Activated gamma-delta T cell treated with anti-CD3 and anti-CD28 coated beads, Interleukin-2, amount 50 U/mL, for 16 hours (primary cell): ENCODE measurements at regions not wholly inside any gene's neighbourhood (a gene's known extent, or its start where the extent isn't known, plus 50 kb on each side); places are given as distances from the start of the nearest gene placed in this dataset.
A peak's percentile ranks its signal among the peaks of the same experiment; 100 is the strongest.
"Not testable (repeated sequence)": the region's sequence is repeated elsewhere in the genome, so short reads cannot be mapped to it uniquely, and the experiment has no call there.

Experiments used
- DNase-seq: peaks from one replicate; pipeline ENCODE4 v3.0.0-alpha.2; 2020; ENCODE audit warnings: low read depth

DNA sequence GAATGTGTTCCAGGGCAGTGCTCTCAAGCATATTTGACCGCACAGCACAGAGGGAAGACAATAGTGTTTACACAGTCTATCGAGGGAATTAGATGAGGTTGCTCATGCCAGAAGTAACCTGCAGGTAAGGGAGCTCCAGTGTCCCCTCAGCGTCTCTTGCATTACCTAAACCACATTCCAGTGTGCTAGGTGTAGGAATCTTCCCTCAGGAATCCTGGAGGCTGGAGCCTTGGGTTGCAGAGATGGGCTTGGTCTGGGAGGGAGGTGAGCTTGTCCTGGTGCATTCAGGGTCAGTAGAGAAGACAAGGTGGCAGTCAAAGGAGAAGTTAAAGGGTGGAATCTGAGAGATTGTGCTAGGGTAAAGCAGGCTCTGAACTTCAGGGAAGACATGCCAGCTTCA lies 56.3 kb downstream of the SOX14 start:
- no peak for DNase-seq

DNA sequence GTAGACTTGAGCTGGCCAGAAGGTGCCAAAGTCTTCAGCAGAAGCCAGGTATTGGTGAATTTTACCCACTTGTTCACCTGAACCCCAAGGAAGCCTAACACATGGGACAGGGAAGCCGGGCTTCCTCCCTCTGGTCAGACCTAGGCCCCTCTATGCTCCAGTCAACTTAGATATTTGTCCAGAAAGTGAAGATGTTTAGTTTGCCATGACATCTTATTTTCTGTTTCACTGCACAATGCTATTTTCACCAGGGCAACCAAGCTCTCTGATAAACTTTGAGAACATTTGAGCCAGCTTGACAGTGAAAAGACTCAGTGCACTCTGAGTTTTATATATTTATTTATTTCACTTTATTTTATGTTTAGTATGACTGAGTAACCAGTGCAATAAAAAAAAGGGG lies 71.0 kb downstream of the SOX14 start:
- DNase-seq: no peak

DNA sequence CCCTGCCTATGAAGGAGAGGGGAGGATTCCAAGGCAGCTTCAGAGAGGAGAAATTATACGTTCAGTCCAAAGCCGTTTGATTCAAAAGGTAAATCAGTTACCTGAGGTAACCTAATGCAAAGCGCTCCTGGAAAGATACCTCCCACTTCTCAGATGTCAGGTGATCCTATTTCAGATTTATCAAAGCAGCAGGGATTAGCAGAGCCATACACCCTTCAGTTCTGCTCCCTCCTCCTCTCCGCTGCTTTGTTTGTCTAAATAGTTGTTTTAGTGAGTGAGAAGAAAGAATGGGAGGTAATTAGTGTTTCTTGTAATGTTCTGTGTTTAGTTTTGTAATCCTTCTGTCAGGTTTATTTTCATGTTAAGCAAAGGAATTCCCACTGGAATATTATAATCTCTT lies 81.1 kb downstream of the SOX14 start:
- DNase-seq: no peak

DNA sequence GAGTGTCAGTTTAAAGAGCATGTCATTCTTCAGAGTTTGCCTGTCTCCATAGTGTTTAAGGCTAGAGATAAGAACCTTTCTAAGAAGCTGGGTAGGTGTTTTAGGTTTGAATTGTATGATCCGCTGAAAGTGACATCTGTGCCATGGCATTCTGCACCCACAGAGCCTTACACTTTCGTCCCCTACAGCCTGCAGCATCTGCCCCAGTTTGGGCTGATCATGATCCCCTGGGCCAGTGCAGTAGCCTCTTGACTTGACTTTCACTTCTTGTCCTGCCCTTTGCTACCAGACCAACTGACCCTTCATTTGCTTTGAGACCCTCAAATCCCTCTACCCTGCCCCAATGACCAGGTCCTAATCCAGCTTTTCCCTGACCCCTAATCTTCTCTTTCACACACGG lies 81.6 kb downstream of the SOX14 start:
- DNase-seq: no peak

DNA sequence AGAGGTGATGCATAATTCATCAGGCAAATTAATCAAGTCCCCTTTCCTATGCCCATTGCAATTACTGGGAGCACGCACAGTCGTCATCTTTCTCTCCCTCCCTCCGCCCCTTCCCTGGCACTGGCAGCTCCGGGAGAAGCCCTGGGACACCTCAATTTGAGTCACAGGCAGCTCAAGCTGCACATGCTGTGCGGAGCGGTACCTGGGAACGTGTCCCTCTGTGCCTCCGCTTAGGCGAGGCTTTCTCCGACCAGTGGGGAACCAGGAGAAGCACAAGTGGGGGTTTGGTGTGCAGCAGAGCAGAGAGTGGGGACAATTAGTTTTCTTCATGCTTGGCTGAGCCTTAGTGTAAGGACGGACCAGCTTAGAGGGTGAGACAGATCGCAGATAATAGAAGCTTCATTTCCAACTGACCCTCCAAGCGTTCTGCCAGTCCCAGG lies 88.3 kb downstream of the SOX14 start:
- no peak for DNase-seq

DNA sequence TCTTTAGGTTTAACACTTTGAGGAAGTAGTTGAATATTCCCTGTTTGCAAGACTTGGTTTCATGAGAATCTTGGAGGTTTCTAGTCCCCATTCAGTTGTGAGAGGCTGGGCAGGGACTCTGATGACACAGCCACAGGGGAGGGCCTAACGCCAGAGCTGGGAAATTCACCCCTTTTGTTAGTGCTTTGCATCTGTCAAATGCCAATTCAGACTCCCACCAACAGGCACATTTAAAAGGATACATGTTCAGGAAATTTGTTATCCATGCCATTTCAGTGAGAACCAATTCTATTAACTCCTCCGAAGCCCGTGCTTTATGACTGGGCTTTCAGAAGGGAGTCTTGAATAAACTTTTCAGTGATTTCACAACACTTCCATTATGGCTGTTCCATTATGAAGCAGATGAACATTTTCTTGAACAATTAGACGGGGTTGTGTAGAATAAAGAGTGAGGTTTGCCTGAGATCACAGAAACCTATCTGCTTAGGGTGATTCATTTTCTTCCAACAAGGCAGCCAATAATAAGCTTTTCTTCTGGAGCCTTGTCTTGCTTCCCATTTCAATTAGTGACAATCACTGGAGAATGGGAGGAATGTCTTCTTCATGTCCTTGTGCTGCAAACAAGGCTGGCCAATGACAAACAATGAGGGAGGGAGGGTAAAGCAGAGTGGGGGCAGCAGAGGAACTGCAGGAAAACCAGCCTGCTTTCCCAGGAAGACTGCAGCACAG lies 90.6 kb downstream of the SOX14 start:
- no peak for DNase-seq

DNA sequence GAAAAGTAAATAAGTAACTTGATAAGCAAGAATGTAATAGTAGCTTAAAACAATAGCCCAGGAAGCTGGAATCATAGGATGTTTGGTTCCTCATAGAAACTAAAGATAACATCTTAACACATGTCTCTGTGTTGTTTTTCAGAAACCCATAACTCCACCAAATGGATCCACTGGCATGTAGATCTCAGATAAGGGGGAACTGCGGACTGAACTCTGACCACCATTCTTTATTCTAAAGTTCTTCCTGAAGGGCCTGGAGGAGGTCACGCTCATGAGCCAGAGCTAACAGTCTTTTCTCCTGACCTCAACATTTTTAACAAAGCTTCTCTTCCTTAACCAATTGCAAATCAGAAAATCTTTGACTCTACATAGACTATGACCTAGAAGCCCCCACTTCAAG lies 101.9 kb downstream of the SOX14 start:
- DNase-seq: no peak

DNA sequence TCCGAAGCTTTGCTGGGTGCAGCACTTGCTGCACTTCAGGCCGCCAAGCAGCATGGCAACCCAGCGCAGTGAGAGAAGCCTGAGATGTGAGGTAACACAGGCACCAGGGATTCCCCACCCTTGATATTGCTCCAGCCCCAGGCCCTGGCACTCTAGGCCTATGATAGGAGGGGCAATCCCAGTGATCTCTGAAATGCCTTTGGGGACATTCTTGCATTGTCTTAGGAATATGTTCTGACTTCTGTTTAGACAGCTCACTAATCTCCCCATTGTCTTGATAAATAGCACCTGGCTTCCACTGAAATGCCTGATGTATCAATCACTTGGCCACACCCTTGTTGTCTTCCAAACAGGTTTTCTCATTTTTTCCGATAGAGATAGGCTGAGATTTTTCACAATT lies 102.8 kb downstream of the SOX14 start:
- DNase-seq: no peak

DNA sequence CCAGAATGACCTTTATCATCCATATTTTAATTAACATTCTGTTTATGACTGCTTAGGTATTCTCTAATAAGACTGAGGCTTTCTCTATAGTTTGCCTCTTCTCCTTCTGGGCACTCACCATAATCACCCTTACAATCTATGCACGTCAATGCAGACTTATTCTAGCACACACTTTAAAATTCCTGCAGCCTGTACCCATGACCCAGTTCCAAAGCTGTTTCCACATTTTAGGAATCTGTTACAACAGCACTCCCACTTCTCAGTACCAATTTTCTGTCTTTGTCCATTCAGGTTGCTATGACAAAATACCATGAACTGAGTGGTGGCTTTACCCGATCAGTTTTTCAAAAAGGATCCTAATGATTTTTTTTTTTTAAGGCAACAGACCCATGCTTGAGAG lies 103.5 kb downstream of the SOX14 start:
- no peak for DNase-seq

DNA sequence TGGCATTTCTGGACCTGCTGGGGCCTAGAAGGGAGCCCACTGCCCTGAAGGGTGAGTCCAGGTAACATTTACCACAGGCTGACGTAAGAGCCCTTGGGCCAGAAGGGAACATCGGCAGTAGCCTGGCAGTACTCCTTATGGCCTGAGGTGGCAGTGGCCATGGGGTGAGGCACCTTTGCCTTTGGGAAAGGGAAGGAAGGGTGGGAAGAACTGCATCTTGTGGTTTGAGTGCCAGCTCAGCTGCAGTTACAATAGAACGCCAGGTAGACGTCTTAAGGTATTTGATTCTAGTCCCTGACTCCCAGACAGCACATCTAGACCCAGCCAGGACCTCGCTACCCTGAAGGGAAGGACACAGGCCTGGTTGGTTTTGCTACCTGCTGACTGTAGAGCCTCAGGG lies 104.9 kb downstream of the SOX14 start:
- DNase-seq: no peak

DNA sequence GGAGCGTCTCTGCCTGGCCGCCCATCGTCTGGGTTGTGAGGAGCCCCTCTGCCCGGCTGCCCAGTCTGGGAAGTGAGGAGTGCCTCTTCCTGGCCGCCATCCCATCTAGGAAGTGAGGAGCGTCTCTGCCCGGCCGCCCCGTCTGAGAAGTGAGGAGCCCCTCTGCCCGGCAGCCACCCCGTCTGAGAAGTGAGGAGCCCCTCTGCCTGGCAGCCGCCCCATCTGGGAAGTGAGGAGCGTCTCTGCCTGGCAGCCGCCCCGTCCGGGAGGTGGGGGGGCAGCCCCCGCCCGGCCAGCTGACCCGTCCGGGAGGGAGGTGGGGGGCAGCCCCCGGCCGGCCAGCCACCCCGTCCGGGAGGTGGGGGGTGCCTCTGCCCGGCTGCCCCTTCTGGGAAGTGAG lies 108.5 kb downstream of the SOX14 start:
- DNase-seq: not testable (repeated sequence)

DNA sequence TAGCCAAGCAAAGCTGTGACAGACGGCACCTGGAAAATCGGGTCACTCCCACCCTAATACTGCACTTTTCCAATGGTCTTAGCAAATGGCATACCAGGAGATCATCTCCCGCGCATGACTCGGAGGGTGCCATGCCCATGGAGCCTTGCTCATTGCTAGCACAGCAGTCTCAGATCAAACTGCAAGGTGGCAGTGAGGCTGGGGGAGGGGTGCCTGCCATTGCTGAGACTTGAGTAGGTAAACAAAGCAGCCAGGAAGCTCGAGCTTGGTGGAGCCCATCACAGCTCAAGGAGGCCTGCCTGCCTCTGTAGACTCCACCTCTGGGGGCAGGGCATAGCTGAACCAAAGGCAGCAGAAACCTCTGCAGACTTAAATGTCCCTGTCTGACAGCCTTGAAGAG lies 113.1 kb upstream of the CLDN18 start:
- not testable (repeated sequence) for DNase-seq

DNA sequence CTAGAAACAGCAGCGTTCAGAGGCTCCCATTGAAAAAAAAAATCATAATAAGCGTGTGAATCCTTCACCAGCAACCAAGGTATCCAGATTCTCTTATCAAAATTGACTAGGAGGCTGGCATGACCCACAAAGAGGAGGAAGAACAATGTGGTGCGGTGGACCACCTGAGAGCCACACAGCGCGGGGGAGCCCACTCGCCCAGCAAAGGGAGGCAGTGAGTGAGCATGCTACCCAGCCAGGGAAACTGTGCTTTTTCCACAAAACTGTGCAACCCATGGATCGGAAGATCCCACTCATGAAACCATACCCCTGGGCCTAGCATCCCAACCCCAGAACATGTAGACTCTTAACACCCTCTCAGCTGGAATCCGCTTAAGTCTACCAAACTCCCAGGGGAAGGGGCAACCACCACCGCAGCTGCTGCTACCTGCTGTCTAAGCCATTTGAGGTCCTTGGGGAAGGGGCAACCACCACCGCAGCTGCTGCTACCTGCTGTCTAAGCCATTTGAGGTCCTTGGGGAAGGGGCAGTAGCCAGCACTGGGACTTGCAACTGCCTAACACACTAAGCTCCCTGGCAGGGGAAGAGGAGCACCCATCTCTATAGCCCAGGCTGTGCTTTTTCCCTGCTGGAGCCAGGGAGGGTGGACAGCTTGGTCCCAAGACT lies 102.8 kb upstream of the CLDN18 start:
- DNase-seq: no peak

DNA sequence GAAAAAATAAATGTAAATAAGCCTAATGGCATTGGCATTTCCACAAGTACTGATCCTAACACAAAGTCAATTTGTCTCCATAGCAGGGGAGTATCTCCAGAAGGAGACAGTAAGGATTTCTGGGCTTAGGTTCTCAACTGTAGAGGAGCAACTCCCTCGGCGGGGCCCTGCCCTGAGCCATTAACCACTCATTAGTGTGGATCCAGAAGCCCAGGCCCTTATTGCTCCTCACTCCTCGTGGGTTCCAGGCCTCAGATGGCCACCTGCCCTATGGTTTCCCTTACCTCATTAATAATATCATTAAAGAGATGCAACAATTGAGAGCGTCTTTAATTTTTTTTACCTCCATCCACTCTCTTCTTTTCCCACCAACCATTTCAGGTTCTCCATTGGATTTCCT lies 85.3 kb upstream of the CLDN18 start:
- no peak for DNase-seq

DNA sequence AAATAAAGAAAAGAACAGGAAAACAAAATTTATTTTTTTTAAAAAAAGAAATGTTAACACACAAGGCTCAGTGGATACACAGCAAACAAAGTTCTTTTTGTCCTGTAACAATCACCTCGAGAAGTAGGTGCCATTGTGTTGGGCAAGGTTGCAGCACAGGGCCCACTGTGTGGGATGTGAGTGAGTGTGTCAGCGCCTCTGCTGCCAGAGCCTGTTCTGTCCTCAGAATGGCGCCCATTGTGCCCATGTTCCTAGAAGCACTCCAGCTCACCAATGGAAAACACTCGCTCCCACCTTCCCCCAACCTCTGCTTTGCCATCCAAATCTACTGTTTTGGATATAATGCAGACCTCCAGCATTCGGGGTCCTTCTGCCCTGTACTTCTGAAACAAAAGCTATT lies 84.9 kb upstream of the CLDN18 start:
- DNase-seq: no peak

DNA sequence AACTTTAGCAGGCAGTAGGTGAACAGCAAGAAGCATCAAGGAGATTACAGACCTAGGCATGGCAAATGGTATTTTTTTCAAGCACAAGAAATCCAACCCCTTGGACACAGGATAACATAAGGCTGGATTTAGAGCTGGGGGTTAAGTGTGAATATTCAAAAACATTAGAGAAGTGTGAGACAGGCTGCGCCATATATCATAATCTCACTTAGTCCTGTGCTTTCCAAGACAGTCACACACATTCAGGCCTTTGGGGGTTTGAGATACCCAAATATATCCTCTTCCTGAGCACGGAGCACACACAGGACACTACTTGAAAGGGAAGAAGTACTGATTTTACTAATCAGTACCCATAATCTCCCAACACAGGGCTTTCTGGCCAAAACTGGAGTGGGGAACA lies 83.0 kb upstream of the CLDN18 start:
- no peak for DNase-seq

DNA sequence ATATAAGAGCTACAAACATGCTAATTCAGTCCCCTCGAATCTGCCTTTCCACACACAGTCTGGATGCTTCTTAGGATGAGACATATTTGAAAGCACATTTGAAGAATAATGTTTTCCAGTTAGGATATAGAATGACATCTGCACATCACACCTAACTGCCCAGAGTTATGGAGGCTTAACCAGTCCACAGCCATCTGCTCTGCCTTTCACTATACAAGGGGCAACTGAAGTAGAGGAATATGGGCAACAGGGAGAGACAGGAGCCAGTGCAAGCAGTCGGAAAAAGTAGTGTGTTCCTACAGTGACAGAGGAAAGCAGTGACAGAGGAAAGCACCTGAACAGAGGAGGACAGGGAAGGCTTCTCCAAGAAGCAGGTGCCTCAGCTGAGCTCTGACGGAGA lies 79.0 kb upstream of the CLDN18 start:
- DNase-seq: no peak

DNA sequence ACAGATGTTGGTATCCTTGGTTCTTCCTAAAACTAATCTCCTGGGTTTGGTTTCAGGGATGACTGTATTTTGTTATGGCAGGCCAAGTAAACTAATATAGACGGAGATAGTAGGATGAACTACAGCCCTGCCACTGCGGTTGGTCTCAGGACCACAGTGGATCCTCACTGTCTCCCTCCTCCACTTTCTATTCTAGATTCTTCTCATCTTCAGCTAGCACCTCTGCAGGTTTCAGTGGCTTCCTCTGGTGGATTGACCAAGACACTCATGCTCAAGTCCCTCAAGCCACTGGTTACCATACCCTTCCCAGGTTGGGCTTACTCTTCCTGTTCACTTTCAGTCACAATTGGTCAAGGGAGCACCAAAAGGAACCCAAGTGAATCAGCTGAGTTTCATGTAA lies 71.1 kb upstream of the CLDN18 start:
- DNase-seq: no peak

DNA sequence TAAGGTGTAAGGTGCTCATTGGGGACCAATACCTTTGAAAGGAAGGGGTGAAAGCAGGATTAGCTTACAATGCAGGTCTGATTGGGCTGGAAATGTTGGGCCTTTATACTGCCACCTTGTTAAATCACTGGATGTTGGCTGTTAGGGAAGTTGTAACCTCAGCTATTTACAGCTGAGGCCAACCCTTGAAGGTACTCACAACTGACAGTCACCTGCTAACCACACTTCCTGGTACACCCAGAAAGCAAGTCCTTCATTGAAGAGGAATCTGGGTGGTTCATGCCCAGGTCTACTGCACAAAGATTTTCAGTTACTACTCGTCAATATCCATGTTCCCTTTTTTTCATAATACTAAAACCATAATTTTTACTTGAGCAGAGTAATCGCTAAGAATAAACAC lies 65.4 kb upstream of the CLDN18 start:
- DNase-seq: no peak

DNA sequence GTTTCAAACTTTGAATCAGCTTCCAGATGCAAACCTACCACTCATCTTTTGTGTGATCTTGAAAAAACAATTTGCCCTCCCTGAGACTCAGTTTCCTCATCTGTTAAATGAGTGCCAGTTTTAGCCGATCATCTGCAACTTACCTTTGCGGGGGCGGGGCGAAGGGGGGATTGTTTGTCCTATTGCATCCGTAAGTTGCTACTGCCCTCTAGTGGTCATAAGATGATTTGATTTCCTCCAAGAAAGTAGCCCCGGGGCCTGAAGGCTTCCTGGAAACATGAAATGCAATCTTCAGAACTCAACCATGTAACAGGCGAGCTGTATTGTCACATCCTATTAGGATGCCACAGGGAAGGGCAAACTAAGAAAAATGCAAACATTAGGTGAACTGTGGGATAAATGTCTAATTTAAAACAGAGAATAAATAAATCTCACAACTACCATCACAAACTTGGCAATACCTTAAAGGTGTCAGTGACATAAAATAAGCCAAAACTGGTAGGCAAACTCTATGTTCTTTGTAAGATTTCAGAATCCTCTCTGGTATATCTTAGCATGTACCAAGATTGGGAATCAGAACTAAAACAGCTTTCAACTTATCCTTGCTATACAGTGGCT lies 63.5 kb upstream of the CLDN18 start:
- peak; percentile 6 for DNase-seq

DNA sequence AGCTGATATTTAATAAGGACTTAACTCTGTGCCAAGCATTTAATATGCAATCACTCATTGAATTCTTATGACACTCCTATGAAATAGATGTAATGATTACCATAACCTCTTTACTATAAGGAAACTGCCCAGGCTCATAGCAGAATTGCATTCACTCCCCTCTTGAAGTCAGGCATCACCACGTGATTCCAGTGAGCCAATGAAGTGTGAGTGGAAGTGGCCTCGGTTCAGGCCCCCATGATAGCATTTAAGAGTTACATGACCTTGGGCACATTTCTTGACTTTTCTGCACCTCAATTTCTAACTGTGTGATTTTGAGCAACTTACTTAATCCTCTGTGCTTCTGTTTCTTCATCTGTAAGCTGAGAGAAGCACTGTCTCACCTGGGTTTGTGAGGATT lies 62.8 kb upstream of the CLDN18 start:
- DNase-seq: no peak

DNA sequence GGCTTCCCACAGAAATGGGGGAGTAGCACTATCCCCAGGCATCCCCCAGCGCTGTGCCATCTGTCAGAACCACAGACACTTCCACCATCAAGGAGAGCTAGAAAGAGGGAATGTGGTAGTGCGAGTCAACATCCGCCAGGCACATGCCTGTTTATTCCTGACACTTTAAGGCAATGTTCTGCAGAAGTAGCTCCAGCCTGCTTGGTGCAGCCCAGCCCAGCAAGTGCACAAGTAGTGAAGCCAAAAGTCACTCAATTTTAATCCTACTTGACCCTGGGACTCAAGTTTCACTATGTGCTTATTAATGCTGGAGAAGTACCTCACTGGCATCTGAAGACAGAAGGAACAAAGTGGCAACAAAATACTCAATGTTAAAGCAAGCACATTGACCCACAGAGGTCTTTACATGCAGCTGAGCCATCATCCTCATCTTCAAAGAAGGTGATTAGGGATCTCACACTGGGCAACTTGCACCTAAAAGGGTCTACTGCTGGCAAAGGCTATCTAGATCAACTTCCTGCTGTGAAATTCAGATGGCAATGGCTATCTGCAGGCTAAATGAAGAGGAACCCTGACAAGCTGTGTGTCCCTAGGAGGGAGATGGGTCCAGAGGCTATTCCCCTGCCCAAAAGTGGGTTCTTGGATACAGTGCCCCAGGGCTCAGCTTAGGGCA lies 61.4 kb upstream of the CLDN18 start:
- no peak for DNase-seq

DNA sequence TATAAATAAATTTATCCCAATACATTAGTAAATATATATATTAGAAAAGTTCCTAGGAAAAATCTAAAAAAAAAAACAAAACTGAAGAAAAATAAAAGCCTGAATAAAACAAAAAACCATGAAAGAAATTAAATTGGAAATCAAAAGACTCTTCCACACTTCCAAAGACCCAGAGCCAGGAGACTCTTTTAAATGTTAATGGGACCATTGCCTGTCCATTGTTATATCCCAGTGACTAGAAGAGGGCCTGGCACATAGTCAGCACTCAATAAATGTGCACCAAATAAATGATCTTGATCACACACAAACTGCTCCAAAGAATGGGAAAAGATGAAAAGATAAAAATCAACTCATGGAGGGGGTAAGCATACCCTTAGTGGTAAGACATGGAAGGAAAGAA lies 51.3 kb upstream of the CLDN18 start:
- DNase-seq: no peak
